CD4-positive, alpha-beta T cell (primary cell): ENCODE measurements at regions not wholly inside any gene's neighbourhood (a gene's known extent, or its start where the extent isn't known, plus 50 kb on each side); places are given as distances from the start of the nearest gene placed in this dataset.

Experiments used
- ATAC-seq: fragments of 200-7000 bp; cut with Tn5 transposase; one replicate; pipeline ENCODE4 v1.10.0; 2022; ENCODE audit warnings: mild to moderate bottlenecking; ENCODE audit not compliant: poor library complexity
- CTCF ChIA-PET: fragments of 350-600 bp; sonication (Branson Sonifier 250); formaldehyde crosslinking; loops from one replicate; lab custom pipeline; 2021; ENCODE audit warnings: antibody characterized with exemption, inconsistent platforms; lab: Charles Lee
- POLR2A ChIA-PET: fragments of 350-600 bp; sonication (Branson Sonifier 250); formaldehyde crosslinking; loops from one replicate; lab custom pipeline; 2021; ENCODE audit warnings: antibody characterized with exemption, inconsistent platforms; lab: Charles Lee
- DNase-seq, 14 experiments: peaks; one replicate each; pipeline ENCODE4 v3.0.0-alpha.2; 2013 to 2020; ENCODE audit warnings: mixed read lengths in 2 of 14
- H3K27ac ChIP-seq, 2 donors: one replicate each; pipeline versions ENCODE4 v1.5.1 to v1.7.0; 2013; ENCODE audit warnings: low read length in 2 of 2, low read depth in 1 of 2, mild to moderate bottlenecking in 1 of 2
- H3K27me3 ChIP-seq, 2 experiments: 1 replicate in 1 of 2; 2 replicates in 1 of 2; pipeline versions ENCODE4 v1.6.1 to v1.7.0; 2013; ENCODE audit warnings: low read length in 2 of 2, control low read depth in 1 of 2, mild to moderate bottlenecking in 1 of 2, moderate library complexity in 1 of 2; ENCODE audit not compliant: insufficient read depth in 2 of 2, control insufficient read depth in 1 of 2
- H3K36me3 ChIP-seq: one replicate; pipeline ENCODE4 v1.6.1; 2013; ENCODE audit warnings: low read length, control low read depth; ENCODE audit not compliant: insufficient read depth
- H3K4me1 ChIP-seq: one replicate; pipeline ENCODE4 v1.6.1; 2013; ENCODE audit warnings: low read length, control low read depth; ENCODE audit not compliant: insufficient read depth
- H3K4me3 ChIP-seq: one replicate; pipeline ENCODE4 v1.5.1; 2013; ENCODE audit warnings: mild to moderate bottlenecking, low read length, moderate library complexity
- H3K9me3 ChIP-seq, 2 experiments: 1 replicate in 1 of 2; 2 replicates in 1 of 2; pipeline versions ENCODE4 v1.6.1 to v1.7.0; 2013; ENCODE audit warnings: low read length in 2 of 2, mild to moderate bottlenecking in 2 of 2, control low read depth in 1 of 2, moderate library complexity in 1 of 2; ENCODE audit not compliant: control insufficient read depth in 1 of 2, insufficient read depth in 1 of 2
- H3K27ac Mint-ChIP-seq: one replicate; pipeline ENCODE4 v1.8.0; 2020; ENCODE audit warnings: mixed read lengths
- H3K27me3 Mint-ChIP-seq: one replicate; pipeline ENCODE4 v1.8.0; 2021; ENCODE audit warnings: mixed read lengths
- H3K36me3 Mint-ChIP-seq: one replicate; pipeline ENCODE4 v1.8.0; 2021; ENCODE audit warnings: low read depth, mixed read lengths
- H3K4me1 Mint-ChIP-seq: one replicate; pipeline ENCODE4 v1.8.0; 2021; ENCODE audit warnings: low read depth, mixed read lengths
- H3K4me3 Mint-ChIP-seq: one replicate; pipeline ENCODE4 v1.8.0; 2020; ENCODE audit warnings: mild to moderate bottlenecking, mixed read lengths
- H3K9me3 Mint-ChIP-seq: one replicate; pipeline ENCODE4 v1.8.0; 2020; ENCODE audit warnings: mixed read lengths
- CTCF ChIP-seq: fragments of 200-600 bp; IDR thresholded peaks from one replicate; pipeline ENCODE4 v1.8.0; 2022; ENCODE audit warnings: antibody characterized with exemption, mild to moderate bottlenecking
- intact Hi-C, 2 experiments: fragments of 100-400 bp; cut with DNase I in 1 of 2; cut with micrococcal nuclease in 1 of 2; formaldehyde crosslinking; loops; one replicate each; pipeline versions ENCODE4 v1.15.1 to v1.9.0; 2023 to 2025; cut with DNase I, micrococcal nuclease

GRCh38 chr12:11446372-11446771, 51.0 kb upstream of the PRB2 start:
- POLR2A ChIA-PET, result no interaction called here
- DNase-seq (no peak), ATAC-seq (no peak)
- Mint-ChIP-seq H3K4me3 (no peak overlapping the region), H3K27me3 (no peaks in the 10 kb centered on the region), H3K9me3 (no peaks in the 10 kb centered on the region), H3K4me1 (no peaks in the 10 kb centered on the region), H3K36me3 (no peaks in the 10 kb centered on the region), H3K27ac (no peak overlapping the region)
- H3K36me3 ChIP-seq, result no peaks in the 10 kb centered on the region
- intact Hi-C loops, result no loop called here
- H3K9me3 ChIP-seq, result no peaks in the 10 kb centered on the region
- no peaks in the 10 kb centered on the region for H3K4me1 ChIP-seq
- no peak for TF ChIP-seq CTCF
- H3K27ac ChIP-seq, result no peak overlapping the region
- CTCF ChIA-PET, result no interaction called here
- H3K27me3 ChIP-seq, result no peaks in the 10 kb centered on the region
- H3K4me3 ChIP-seq, result no peak overlapping the region

GRCh38 chr12:11457996-11458645, 62.8 kb upstream of the PRB2 start:
- H3K27me3 Mint-ChIP-seq, result no peaks in the 10 kb centered on the region
- DNase-seq (no peak), ATAC-seq (no peak)
- H3K36me3 Mint-ChIP-seq, result no peaks in the 10 kb centered on the region
- no peaks in the 10 kb centered on the region for H3K9me3 ChIP-seq
- intact Hi-C loops, result no loop called here
- no peak overlapping the region for H3K27ac Mint-ChIP-seq
- no peaks in the 10 kb centered on the region for H3K9me3 Mint-ChIP-seq
- no peak overlapping the region for H3K4me3 Mint-ChIP-seq
- H3K4me1 ChIP-seq, result no peaks in the 10 kb centered on the region
- no peak for TF ChIP-seq CTCF
- H3K27ac ChIP-seq, result no peak overlapping the region
- no peaks in the 10 kb centered on the region for H3K36me3 ChIP-seq
- no peak overlapping the region for H3K4me3 ChIP-seq
- no peaks in the 10 kb centered on the region for H3K27me3 ChIP-seq
- H3K4me1 Mint-ChIP-seq, result no peaks in the 10 kb centered on the region
- ChIA-PET CTCF (no interaction called here), POLR2A (no interaction called here)

GRCh38 chr12:11460343-11461023, 65.1 kb upstream of the PRB2 start:
- Histone ChIP-seq H3K36me3 (no peaks in the 10 kb centered on the region), H3K9me3 (no peaks in the 10 kb centered on the region), H3K27ac (no peak overlapping the region), H3K4me1 (no peaks in the 10 kb centered on the region), H3K4me3 (no peak overlapping the region), H3K27me3 (no peaks in the 10 kb centered on the region)
- no peaks in the 10 kb centered on the region for H3K9me3 Mint-ChIP-seq
- no peaks in the 10 kb centered on the region for H3K4me1 Mint-ChIP-seq
- POLR2A ChIA-PET, result no interaction called here
- no peak for ATAC-seq
- intact Hi-C loops, result no loop called here
- TF ChIP-seq CTCF, result no peak
- H3K27ac Mint-ChIP-seq, result no peak overlapping the region
- H3K36me3 Mint-ChIP-seq, result no peaks in the 10 kb centered on the region
- no peak overlapping the region for H3K4me3 Mint-ChIP-seq
- H3K27me3 Mint-ChIP-seq, result no peaks in the 10 kb centered on the region
- CTCF ChIA-PET, result no interaction called here
- no peak for DNase-seq
